ENCODE measurements at regions not wholly inside any gene's neighbourhood (a gene's known extent, or its start where the extent isn't known, plus 50 kb on each side); places are given as distances from the start of the nearest gene placed in this dataset.

- no peak for TF ChIP-seq CTCF (IDR thresholded peaks at IDR 0.05; ENCODE audit: insufficient read depth, low read depth, low read length)
- TF ChIP-seq EZH2 (IDR thresholded peaks at IDR 0.05; ENCODE audit: insufficient read depth, low read length), result no peak
Measured at GRCh38 chr10:10772874-10773508, 244.7 kb upstream of the CELF2 start.
